DMS 273 (cell line): ENCODE measurements at regions not wholly inside any gene's neighbourhood (a gene's known extent, or its start where the extent isn't known, plus 50 kb on each side); places are given as distances from the start of the nearest gene placed in this dataset.
"Not testable (repeated sequence)": the region's sequence is repeated elsewhere in the genome, so short reads cannot be mapped to it uniquely, and the experiment has no call there.

Experiments
- DNase-seq: peaks from one replicate; lab custom pipeline; 2025; ENCODE audit not compliant: unreplicated experiment; lab: John Stamatoyannopoulos, UW

DNA sequence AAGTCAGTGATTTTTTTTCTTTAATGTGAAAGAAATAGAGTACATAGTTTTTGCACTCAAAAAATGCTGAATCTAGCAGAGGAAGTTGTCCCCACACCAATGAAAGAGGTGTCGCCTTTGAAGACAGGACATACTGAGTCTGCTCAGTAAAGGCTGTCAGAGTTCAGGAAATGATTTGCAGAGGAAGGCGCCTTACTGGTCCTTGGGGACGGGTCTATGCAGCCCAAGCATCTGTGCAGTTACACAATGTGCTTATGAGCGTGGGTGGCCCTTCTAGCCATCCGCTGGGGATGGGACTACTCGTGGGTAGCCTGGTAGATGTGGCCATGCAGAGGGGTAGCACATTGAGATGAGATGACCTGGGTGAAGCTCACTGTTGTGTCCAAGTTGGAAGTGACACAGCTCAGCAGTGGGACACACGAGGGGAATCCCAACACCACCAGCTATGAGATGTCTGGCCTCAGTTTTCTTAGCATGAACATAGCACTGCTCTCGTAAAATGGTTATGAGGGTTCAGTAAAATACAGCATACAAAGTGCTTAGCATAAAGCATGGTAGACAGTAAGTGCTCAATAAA lies 116.5 kb upstream of the RBPJ start:
- DNase-seq = no peak

DNA sequence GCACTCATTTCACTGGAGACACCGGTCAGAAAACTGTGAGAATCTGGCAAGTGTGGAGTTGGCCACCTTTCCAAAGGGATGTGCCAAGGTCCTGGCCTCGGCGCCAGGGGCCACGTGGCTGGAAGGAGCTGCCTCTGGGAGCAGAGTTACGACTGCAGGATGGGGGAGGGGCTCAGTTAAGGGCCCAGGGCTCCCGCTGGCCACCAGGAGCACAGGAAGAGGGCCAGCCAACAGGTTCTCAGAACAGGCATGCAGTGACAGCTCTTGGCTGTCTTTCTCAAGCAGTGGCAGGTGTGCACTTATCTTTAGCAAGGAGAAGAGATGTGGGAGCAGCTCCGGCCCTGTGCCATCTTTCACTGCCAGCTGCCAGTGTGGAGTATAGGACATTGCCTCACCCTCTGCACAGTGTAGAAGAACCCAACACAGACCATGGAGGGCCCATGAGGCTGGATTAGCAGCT lies 115.9 kb upstream of the RBPJ start:
- peak; percentile 61 for DNase-seq

DNA sequence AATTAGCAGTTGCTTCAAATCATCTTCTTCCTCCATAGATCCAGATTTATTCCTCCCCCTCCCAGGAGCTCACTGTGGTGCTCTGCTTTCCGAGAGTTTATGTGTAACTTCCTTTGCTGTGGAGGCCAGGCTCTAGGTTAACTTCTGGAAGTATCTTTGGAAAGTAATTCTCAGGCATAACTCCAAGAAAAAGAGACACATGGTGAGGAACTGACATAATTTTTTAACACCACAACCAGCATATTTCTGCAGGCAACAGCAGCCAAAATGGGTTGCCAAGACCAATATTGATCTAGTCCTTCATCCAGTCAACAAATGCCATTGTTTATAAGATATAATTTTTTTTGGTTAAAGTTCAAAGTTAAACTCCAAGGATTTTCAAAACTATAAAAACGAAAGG lies 114.5 kb upstream of the RBPJ start:
- DNase-seq = peak; percentile 4

DNA sequence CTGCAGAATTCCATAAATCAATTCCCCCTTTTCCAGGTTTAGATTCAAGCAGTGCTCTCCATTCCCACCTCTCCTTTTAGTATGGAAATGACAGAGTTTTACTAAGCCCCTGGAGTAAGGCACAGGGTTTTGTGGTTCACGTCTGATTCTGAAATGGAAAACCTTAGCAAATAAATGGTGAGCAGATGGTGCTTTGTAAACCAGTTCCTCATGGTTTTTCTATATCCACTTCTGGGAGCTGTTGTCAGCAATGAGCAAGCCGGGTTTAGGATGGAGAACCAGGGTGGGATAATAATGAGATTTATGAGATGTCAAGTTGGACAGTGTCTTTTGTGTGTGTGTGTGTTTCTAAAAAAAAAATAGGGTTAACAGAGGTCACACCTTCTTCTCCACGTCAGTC lies 113.8 kb upstream of the RBPJ start:
- peak; percentile 53 for DNase-seq

DNA sequence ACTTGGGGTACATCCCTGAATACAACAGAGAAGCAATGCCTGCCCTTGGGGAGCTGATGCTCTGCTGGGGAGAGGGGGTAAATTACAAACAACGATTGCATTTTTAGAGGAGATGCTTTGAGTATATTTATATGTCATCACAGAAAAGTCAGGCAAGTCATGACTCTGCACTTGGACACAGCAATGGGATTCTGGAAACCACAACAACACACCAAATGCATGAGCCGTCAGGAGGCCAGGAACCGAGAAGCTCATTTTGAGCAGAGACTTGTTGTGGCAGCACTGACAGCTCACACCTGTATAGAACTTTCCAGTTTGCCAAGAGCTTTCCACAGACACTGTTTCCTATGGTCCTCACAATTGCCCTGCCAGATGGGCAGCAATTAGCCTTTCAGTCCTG lies 113.2 kb upstream of the RBPJ start:
- peak; percentile 44 for DNase-seq

DNA sequence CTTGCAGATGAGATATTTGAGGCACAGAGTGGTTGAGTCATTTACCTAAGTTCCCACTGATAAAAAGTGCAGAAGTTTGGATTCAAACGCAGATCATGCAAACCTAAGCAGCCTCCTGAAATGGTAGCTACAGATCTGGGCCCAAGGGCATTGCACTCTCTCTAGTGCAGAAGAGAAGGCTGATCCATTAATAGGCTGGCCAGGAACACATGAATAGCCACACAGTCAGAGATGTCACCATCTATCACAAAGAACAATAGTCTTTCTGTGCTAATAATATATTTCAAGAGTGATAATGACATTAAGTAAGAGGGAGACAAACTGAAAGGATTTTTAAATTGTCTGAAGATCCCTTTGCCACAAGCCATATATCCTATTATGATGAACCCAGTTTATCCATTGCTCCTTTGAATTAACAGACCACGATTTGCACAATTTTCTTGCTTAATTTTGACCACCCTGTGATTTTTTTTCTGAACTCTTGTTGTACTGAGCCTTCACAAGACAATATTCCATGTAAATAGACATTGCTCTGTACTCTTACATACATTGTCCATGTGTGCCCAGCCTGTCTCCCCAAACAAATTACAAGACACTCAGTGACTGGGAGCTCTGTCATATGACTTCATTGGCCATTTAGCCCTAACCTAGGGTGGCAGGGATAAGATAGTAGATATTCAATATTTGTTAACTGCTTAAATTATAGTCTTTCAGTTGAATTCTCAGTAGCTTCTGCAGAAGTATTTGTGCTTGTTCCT lies 112.4 kb upstream of the RBPJ start:
- no peak for DNase-seq

DNA sequence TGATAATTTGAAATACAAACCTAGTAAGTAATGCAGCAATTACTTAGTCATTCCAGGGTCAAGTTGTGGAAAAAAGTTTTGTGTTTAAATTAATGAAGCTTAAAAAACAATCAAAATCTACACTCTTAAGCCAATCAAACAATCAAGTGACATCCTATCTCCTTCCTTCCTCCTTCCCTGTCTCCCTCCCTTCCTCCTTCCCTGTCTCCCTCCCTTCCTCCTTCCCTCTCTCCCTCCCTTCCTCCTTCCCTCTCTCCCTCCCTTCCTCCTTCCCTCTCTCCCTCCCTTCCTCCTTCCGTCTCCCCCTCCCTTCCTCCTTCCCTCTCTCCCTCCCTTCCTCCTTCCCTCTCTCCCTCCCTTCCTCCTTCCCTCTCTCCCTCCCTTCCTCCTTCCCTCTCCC lies 111.4 kb upstream of the RBPJ start:
- DNase-seq = not testable (repeated sequence)

DNA sequence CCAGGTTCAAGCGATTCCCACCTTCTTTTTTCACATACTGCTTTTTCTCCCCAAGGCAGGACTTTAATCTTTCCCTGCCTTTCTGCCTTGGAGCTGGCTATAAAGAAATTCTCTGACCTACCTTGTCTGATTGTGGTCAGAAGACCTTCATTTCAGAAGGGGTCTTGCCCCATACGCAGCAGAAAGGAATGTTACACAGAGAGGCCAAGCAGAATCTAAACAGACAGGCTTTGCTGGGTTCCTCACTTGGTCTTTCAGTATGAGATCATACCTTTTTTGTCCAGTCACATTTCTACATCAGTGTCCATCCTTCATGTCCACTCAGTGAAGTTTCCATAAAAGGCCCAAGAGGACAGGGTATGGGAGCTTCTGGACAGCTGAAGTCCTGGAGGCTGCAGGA lies 108.3 kb upstream of the RBPJ start:
- no peak for DNase-seq

DNA sequence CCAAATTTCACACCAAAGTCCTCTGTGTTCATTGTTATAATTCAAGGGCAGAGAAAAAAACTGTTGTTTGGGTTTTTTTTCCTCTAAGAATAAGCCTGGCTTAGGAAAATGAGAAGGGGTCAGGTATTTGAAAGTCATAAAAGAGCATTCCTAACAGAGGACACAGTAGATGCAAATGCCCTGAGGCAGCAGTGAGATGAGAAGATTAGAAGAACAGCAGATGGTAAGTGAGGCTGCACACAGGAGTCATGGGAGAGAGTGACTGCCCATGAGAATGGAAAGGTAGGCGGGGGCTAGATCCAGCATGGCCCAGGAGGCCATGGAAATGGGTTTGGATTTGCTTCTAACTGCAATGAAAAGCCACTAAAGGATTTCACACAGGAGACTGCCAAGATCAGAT lies 107.5 kb upstream of the RBPJ start:
- no peak for DNase-seq

DNA sequence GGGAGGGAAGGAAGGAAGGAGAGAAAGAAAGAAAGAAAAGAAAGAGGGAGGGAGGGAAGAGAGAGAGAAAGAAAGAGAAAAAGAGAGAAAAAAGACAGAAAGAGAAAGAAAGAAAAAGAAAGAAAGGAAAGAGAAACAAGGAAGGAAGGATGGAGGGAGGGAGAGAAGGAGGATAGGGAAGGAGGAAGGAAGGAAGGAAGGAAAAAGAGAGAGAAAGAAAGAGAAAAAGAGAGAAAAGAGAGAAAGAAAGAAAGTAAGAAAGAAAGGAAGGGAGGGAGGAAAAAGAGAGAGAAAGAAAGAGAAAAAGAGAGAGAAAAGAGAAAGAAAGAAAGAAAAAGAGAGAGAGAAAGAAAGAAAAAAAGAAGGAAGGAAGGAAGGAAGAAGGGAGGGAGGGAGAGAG lies 105.8 kb upstream of the RBPJ start:
- no peak for DNase-seq

DNA sequence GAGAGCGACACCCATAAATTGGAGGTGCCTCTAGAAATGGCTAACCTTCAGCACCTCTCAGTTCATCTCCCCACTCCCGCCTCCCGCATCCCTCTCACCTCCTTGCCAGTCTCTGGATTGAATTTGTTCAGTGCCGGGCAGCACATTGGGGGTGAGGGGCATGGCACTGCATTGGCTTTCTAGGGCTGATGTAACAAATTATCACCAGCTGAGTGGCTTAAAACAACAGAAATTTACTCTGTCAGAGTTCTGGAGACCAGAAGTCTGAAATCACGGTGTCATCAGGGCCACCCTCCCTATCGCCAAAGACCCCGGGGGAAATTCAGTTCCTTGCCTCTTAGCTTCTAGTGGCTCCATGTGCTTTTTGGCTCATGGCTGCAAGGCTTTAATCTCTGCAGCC lies 105.1 kb upstream of the RBPJ start:
- DNase-seq = no peak

DNA sequence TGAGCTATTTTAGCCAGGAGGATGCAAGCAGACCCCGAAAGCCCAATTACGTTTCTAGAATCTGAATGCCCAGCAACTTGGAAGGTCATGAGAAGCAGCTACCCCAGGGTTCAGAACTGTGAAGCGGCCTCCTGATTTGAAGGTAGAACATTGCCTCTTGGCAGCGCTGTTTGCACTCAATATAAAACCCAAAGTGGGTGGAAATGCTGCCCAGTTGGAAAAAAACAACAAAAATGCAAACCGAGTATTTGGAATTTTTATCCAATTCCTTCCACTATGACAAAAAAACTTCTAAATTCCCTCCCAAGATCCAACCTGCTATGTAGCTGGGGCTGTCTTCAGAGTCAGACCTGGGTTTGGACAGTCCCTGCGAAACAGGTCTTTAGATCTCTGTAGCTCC lies 103.3 kb upstream of the RBPJ start:
- DNase-seq = no peak

DNA sequence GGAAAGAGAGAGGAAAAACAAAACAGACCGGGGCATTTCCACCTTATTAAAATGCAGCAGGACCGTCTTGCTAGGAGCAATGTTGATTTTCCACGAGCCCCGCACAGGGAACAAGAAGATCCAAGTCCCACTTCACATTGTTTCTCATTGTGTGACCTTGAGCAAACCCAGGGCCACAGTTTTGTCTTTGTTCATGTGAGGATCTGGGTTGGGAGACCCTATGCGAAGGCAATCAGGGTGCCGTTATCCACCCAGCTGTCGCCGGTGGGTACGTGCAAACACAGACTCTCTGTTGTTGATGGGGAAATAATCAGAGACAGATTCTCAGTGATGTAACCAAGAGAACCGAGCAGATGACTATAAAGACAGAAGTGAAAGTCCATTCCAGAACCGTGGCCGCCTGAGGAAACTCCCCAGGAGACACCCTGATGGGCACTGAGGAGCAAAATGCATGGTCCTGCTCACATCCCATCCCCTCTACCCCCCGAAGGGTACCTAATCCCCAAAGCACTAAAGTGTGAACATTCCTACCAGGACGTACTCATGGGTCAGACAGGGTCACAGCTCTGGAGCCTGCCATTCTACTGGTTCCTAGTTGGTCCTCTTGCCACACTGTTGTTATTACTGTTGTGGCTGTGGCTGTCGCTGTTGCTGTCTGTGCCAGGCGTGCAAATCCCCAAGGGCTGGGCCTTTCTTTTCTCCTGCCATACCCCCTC lies 102.7 kb upstream of the RBPJ start:
- no peak for DNase-seq

DNA sequence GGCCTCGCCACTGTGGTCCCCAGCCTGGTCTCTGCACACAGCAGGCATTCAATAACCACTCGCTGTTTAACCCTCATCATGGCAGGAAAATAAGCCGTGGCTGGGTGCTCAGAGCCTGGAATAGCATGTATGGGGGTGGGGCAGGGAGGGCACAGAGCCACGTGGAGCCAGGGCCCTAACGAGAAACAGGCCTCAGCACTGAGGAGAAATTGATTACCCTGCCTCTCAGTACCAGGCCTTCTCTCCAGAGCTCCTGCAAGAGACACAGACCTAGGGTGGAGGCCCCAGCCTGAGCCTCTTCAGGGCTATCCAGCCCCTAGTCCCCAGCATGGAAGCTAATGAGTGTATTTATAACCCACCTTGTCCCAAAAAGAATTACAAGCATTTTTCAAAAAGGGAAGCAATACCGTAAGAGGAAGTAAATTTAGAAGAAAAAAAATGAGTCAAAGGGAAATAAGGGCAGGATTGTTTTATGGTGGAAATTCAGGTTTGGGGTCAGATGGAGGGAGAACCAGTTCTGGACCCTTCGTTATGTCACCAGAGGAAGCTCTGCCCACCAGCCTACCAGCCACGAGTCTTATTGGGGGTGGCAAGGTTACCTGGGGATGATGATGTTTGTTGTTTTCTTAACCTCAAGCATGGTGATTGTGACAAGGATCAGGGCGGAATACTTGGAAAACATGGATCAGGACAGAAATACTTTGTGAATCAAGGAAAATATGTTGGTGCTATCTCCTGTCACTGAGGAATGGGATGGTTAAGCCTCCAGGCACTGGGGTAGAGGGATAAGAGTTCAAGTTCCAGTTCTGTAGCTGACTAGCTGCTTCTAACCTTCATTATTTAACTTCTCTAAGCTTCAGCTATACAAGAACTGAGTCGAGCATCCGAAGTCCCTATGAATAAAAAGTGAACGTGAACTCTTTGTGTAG lies 101.9 kb upstream of the RBPJ start:
- DNase-seq = no peak

DNA sequence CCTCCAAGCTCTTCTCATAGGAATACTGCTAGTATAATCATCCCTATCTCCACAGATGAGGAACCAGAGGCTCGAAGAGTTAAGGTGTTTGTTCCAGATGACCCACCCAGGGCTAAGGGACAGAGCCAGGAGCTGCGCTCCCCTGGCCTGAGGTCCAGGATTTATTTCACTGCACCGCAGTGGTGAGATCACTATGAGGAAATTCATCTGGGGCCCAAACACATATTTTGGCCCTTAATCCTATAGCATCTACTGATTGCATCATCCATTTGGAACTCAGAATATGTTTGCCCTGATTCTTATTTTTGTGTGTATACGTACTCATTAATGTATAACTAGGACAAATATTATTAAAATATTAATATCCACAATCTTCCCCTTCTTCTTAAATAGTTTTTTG lies 100.1 kb upstream of the RBPJ start:
- no peak for DNase-seq

DNA sequence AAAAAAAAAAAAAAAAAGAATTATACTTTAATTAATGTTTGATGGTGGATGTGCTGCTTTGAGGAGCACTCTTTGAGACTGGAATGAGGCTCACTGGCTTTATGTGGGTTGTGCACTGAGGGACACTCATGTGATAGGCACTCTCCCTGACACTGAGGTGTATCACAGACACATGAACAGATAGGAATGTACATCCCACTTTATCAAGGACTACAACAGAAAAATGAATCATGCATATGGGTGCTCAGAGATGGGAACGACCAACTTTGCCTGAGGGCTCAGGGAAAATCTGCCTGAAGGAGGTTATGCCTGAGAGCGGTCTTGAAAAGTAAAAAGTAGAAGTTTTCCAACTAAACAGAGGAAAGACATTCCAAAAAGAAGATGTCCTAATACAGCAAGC lies 97.7 kb upstream of the RBPJ start:
- no peak for DNase-seq

DNA sequence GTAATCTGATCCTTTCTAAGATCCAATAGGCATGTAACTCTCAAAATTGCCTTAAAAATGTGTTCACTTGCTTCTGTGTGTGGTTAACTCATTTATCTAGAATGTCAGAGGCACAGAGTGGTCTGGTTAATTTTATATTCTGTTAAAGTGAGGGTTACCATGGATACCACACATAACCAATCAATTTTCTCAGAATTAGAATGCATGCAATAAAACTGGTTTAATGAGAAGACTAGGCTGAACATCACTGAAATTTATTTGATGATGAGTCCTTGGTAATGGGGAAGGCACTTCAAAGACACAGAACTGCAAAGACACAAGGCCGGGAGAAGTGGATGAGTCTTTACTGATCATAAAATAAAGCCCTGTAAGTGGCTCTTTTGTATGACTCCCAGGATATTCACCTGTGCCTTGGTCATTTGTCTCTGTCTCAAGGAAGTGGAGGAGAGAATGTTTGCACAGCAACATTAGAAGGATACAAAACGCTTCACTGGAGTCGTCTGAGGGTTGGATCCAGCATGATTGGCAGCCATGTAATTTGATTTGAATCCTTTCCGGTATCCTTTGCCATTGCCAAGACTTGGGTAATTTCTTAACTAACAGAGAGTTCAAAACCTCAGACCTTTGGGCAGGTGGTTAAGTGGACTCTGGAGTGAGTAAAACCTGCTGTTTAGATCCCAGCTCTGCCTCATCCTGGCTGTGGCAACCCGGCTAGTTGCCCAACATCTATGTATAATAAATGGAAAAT lies 94.0 kb upstream of the RBPJ start:
- no peak for DNase-seq

DNA sequence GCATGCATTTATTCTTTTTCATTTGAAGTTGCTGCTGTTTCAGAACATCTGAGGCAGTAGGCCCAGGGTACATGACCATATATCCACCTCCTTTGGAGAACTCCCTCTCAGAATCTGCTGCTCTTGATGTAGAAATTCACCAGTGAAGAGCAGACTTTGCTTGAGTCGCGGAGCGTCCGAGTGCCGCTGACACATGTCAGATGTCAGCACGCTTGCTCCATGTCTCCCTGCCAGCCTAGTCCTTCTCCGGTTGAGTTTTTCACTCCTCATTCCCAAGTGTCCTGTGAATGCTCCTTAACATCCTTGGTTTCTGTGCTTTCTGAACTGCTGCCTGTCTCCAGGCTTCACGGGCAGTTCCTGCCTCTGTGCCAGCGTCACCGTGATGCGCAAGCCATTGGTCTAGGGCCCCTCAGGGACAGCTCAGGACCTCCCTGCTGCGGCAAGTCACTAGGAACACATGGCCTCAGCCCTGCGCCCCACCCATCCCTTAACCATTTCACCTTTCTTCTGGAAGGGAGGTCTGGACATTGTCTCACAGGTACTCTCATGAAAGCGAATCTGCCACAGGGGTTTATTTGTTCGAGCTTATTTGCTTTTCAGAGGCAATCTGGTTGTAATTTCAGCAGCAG lies 93.1 kb upstream of the RBPJ start:
- no peak for DNase-seq

DNA sequence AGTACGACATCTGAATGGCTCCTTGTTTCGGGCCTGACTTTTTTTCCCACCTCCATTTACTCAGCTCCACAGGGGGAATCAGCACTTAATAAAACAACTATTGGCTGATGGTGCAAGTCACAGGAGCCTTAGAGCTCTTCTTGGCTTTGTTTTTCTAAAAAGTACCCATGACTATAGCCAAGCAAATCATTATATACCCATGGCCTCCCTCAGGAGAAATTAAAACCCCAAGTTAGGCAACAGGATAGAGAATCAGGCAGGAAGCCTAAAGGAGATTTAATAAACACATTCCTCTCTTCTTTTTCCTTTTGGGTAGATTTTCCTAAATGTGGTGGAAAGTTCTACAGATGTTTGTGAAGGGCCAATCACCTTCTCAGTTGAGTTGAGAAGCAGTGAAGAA lies 91.9 kb upstream of the RBPJ start:
- no peak for DNase-seq

DNA sequence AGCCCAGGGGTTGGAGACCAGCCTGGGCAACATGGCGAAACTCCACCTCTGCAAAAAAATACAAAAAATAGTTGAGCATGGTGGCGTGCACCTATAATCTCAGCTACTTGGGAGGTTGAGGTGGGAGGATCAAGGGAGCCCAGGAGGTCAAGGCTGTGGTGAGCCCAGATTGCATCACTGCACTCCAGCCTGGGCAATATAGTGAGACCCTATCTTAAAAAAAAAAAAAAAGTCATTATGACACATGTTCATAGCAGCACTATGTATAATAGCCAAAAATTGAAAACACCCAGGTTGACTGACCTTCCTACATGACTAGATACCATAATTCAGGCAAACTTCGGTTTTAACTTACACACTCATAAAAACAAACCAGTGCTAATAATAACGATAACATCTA lies 90.8 kb upstream of the RBPJ start:
- DNase-seq = no peak
